ENCODE measurements at regions not wholly inside any gene's neighbourhood (a gene's known extent, or its start where the extent isn't known, plus 50 kb on each side); places are given as distances from the start of the nearest gene placed in this dataset.
"Not testable (repeated sequence)": the region's sequence is repeated elsewhere in the genome, so short reads cannot be mapped to it uniquely, and the experiment has no call there.

DNA sequence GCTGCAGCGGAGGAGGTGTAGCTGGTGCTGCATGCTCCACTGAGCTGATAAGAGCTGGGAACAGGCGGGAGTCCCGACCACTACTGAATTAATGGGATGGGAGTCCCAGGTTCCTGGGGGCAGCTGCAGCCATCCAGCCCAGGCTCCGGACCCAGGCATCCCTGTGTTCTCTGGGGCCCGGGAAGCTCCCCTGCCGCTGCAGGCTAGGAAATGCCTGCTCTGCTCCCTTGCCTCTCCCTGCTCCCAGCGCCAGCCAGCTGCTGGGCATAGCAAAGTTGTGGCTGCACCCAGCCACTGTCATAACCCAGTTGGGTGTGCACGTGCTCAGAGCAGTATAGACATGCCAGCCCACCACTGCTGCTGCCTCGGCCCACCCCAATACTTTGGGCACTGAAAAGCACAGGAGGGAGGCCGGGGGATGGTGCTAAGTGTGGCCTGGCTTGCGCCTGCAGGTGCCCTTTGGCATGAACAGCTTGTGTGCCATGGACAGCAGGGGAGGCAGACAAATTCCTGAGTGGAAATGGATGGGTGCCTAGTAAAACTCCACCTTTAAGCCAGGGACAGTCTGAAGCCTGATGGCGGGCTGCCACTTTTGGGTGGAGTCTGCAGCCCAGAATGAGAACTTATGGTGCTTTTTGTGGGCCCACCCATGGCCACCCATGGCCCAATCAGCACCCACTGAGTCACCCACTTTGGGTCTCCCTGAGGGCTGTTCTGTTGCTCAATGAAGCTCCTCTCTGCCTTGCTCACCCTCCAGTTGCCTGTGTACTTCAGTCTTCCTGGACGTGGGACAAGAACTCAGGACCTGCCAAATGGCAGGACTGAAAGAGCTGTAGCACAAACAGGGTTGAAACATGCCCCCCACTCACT is 219.3 kb upstream of the TMEFF2 start:
- Mint-ChIP-seq H3K27me3 (no peaks in the 10 kb centered on the region), H3K36me3 (no peaks in the 10 kb centered on the region), H3K4me3 (no peak overlapping the region), H3K4me1 (no peaks in the 10 kb centered on the region), H3K9me3 (no peaks in the 10 kb centered on the region), H3K27ac (no peak overlapping the region)
- DNase-seq = no peak
- H3K9me3 ChIP-seq = no peaks in the 10 kb centered on the region
- H3K27ac ChIP-seq (ENCODE audit: low read length) = no peak overlapping the region
- 83% methylated on average over 12 of the region's 13 CpGs for WGBS (ENCODE audit: insufficient coverage)
- ChIA-PET POLR2A (no interaction called here), CTCF (no interaction called here)
- H3K4me3 ChIP-seq (ENCODE audit: control insufficient read depth in 1 of 2, extremely low read depth in 1 of 2, low read length in 1 of 2) = no peak overlapping the region
- no peak for ATAC-seq (replicated peaks in 1 of 4)
- H3K4me1 ChIP-seq (ENCODE audit: control insufficient read depth in 1 of 2, extremely low read depth in 1 of 2, insufficient read depth in 2 of 2, low read length in 2 of 2) = no peaks in the 10 kb centered on the region
- H3K27me3 ChIP-seq (replicated peaks in 1 of 2; ENCODE audit: control insufficient read depth in 2 of 2, extremely low read depth in 1 of 2, insufficient read depth in 2 of 2, low read length in 1 of 2) = no peaks in the 10 kb centered on the region
- no peaks in the 10 kb centered on the region for H3K36me3 ChIP-seq (ENCODE audit: control insufficient read depth in 2 of 2, extremely low read depth in 1 of 2, insufficient read depth in 1 of 2, low read length in 1 of 2)

DNA sequence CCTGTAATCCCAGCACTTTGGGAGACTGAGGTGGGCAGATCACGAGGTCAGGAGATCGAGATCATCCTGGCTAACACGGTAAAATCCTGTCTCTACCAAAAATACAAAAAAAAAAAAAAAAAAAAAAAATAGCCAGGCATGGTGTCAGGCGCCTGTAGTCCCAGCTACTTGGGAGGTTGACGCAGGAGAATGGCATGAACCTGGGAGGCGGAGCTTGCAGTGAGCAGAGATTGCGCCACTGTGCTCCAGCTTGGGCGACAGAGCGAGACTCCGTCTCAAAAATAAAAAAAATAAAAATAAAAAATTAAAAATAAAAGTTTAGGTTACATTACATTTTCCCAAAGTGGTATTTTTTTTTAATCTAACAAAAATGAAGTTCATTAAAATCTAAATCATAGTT is 218.1 kb upstream of the TMEFF2 start:
- H3K4me1 Mint-ChIP-seq; H3K4me3 Mint-ChIP-seq; H3K27me3 Mint-ChIP-seq; ATAC-seq (replicated peaks in 1 of 4); CTCF ChIA-PET; H3K4me1 ChIP-seq (ENCODE audit: control insufficient read depth in 1 of 2, extremely low read depth in 1 of 2, insufficient read depth in 2 of 2, low read length in 2 of 2); H3K27ac ChIP-seq (ENCODE audit: low read length); H3K9me3 ChIP-seq; H3K4me3 ChIP-seq (ENCODE audit: control insufficient read depth in 1 of 2, extremely low read depth in 1 of 2, low read length in 1 of 2); H3K27ac Mint-ChIP-seq; DNase-seq; H3K9me3 Mint-ChIP-seq; H3K27me3 ChIP-seq (replicated peaks in 1 of 2; ENCODE audit: control insufficient read depth in 2 of 2, extremely low read depth in 1 of 2, insufficient read depth in 2 of 2, low read length in 1 of 2); H3K36me3 ChIP-seq (ENCODE audit: control insufficient read depth in 2 of 2, extremely low read depth in 1 of 2, insufficient read depth in 1 of 2, low read length in 1 of 2); POLR2A ChIA-PET; H3K36me3 Mint-ChIP-seq: not testable (repeated sequence)
- no CpG with 5 or more reads among the region's 10 CpGs for WGBS (ENCODE audit: insufficient coverage)

DNA sequence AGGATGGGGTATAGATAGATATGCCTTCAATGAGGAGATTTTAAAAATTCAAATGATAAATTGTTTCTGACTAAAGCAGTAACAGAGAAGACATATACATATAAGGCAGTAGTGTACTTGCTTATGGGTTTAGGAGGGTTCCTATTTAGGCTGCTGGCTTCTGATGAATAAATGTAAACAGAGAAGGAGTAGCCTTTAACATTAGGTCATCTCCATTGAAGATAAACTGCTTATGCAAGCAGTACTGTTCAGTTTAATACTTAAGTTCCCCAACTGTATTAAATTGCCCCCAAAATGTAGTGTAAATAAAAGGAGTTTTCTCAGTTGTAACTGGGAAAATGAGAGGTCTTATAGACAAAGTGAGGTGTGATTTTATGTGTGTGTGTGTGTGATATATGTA is 217.7 kb upstream of the TMEFF2 start:
- no peaks in the 10 kb centered on the region for H3K9me3 Mint-ChIP-seq
- Histone ChIP-seq H3K27ac (ENCODE audit: low read length) (no peak overlapping the region), H3K27me3 (replicated peaks in 1 of 2; ENCODE audit: control insufficient read depth in 2 of 2, extremely low read depth in 1 of 2, insufficient read depth in 2 of 2, low read length in 1 of 2) (no peaks in the 10 kb centered on the region), H3K36me3 (ENCODE audit: control insufficient read depth in 2 of 2, extremely low read depth in 1 of 2, insufficient read depth in 1 of 2, low read length in 1 of 2) (no peaks in the 10 kb centered on the region), H3K4me1 (ENCODE audit: control insufficient read depth in 1 of 2, extremely low read depth in 1 of 2, insufficient read depth in 2 of 2, low read length in 2 of 2) (no peaks in the 10 kb centered on the region), H3K4me3 (ENCODE audit: control insufficient read depth in 1 of 2, extremely low read depth in 1 of 2, low read length in 1 of 2) (no peak overlapping the region), H3K9me3 (no peaks in the 10 kb centered on the region)
- H3K27ac Mint-ChIP-seq = no peak overlapping the region
- H3K4me1 Mint-ChIP-seq = no peaks in the 10 kb centered on the region
- H3K27me3 Mint-ChIP-seq = no peaks in the 10 kb centered on the region
- ATAC-seq (replicated peaks in 1 of 4) (no peak), DNase-seq (no peak)
- H3K4me3 Mint-ChIP-seq = no peak overlapping the region
- POLR2A ChIA-PET = no interaction called here
- H3K36me3 Mint-ChIP-seq = no peaks in the 10 kb centered on the region
- CTCF ChIA-PET = no interaction called here

DNA sequence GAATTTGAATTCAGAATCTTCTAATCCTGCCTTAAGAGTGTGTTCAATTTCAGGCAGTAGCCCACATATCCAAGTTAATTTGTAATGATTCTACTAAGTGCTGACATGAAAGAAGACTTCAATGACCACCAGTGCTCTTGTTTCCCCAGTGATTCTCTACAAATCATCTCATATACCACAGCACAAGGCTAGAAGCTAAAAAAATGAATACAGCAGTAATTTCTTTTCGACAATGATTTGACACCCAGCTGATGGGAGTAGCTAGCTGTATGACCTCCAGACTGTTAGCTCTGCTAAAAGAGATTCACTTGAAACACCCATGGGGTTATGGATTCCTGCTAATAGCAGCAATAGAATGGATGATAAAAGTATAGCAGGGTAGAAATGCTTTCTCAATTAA is 217.0 kb upstream of the TMEFF2 start:
- DNase-seq (no peak), ATAC-seq (replicated peaks in 1 of 4) (no peak)
- ChIA-PET CTCF (no interaction called here), POLR2A (no interaction called here)
- no peaks in the 10 kb centered on the region for H3K36me3 Mint-ChIP-seq
- WGBS (ENCODE audit: insufficient coverage) = no CpG with 5 or more reads among the region's 1 CpG
- Histone ChIP-seq H3K9me3 (no peaks in the 10 kb centered on the region), H3K4me3 (ENCODE audit: control insufficient read depth in 1 of 2, extremely low read depth in 1 of 2, low read length in 1 of 2) (no peak overlapping the region), H3K4me1 (ENCODE audit: control insufficient read depth in 1 of 2, extremely low read depth in 1 of 2, insufficient read depth in 2 of 2, low read length in 2 of 2) (no peaks in the 10 kb centered on the region), H3K27ac (ENCODE audit: low read length) (no peak overlapping the region), H3K36me3 (ENCODE audit: control insufficient read depth in 2 of 2, extremely low read depth in 1 of 2, insufficient read depth in 1 of 2, low read length in 1 of 2) (no peaks in the 10 kb centered on the region), H3K27me3 (replicated peaks in 1 of 2; ENCODE audit: control insufficient read depth in 2 of 2, extremely low read depth in 1 of 2, insufficient read depth in 2 of 2, low read length in 1 of 2) (no peaks in the 10 kb centered on the region)
- no peaks in the 10 kb centered on the region for H3K27me3 Mint-ChIP-seq
- H3K27ac Mint-ChIP-seq = no peak overlapping the region
- no peaks in the 10 kb centered on the region for H3K4me1 Mint-ChIP-seq
- H3K9me3 Mint-ChIP-seq = no peaks in the 10 kb centered on the region
- no peak overlapping the region for H3K4me3 Mint-ChIP-seq

DNA sequence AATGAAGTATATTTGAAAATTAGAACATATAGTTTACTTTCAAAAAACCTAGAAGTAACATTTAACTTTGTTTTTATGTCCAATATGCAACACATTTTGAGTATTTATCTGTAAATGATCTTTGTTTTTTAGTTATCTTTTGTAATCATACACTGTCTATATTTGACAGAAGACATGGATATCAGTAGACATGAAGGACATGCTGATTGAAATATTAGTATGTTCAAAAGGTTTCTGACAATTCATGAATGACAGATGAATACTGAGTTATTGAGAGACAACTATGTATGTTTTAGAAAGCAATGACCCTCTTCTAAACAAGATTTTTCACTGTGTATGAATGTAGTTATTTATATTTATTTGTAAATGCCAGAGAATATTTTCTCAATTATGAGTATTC is 215.6 kb upstream of the TMEFF2 start:
- Histone ChIP-seq H3K27ac (ENCODE audit: low read length) (no peak overlapping the region), H3K9me3 (no peaks in the 10 kb centered on the region), H3K4me1 (ENCODE audit: control insufficient read depth in 1 of 2, extremely low read depth in 1 of 2, insufficient read depth in 2 of 2, low read length in 2 of 2) (no peaks in the 10 kb centered on the region), H3K27me3 (replicated peaks in 1 of 2; ENCODE audit: control insufficient read depth in 2 of 2, extremely low read depth in 1 of 2, insufficient read depth in 2 of 2, low read length in 1 of 2) (no peaks in the 10 kb centered on the region), H3K36me3 (ENCODE audit: control insufficient read depth in 2 of 2, extremely low read depth in 1 of 2, insufficient read depth in 1 of 2, low read length in 1 of 2) (no peaks in the 10 kb centered on the region), H3K4me3 (ENCODE audit: control insufficient read depth in 1 of 2, extremely low read depth in 1 of 2, low read length in 1 of 2) (no peak overlapping the region)
- H3K36me3 Mint-ChIP-seq = no peaks in the 10 kb centered on the region
- H3K4me1 Mint-ChIP-seq = no peaks in the 10 kb centered on the region
- no peak overlapping the region for H3K27ac Mint-ChIP-seq
- ChIA-PET CTCF (no interaction called here), POLR2A (no interaction called here)
- DNase-seq (no peak), ATAC-seq (replicated peaks in 1 of 4) (no peak)
- H3K4me3 Mint-ChIP-seq = no peak overlapping the region
- no peaks in the 10 kb centered on the region for H3K9me3 Mint-ChIP-seq
- H3K27me3 Mint-ChIP-seq = no peaks in the 10 kb centered on the region

DNA sequence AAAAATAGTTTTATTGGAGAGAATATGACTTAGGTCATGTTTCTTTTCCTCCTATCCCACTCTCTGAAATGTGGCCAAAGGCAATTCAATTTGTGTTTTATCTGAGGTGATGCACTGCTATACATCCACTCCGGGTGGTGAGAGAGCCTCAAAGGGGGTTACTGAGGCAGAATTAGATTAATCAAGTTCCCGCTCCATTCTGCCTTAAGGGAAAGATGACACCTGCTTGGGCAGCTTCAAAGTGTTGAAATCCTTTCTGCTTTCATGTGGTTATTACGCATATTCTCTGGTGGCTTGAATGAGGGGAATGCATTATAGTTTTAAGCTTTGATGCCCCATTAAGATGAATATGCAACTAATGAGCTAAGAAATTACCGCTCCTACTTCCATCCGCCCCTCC is 213.0 kb upstream of the TMEFF2 start:
- WGBS (ENCODE audit: insufficient coverage) = 83% methylated on average over 2 of the region's 5 CpGs
- H3K4me1 ChIP-seq (ENCODE audit: control insufficient read depth in 1 of 2, extremely low read depth in 1 of 2, insufficient read depth in 2 of 2, low read length in 2 of 2) = no peaks in the 10 kb centered on the region
- Mint-ChIP-seq H3K27ac (no peak overlapping the region), H3K4me1 (no peaks in the 10 kb centered on the region), H3K36me3 (no peaks in the 10 kb centered on the region), H3K4me3 (no peak overlapping the region), H3K27me3 (no peaks in the 10 kb centered on the region), H3K9me3 (no peaks in the 10 kb centered on the region)
- no peaks in the 10 kb centered on the region for H3K36me3 ChIP-seq (ENCODE audit: control insufficient read depth in 2 of 2, extremely low read depth in 1 of 2, insufficient read depth in 1 of 2, low read length in 1 of 2)
- no peak overlapping the region for H3K4me3 ChIP-seq (ENCODE audit: control insufficient read depth in 1 of 2, extremely low read depth in 1 of 2, low read length in 1 of 2)
- DNase-seq = no peak
- no peaks in the 10 kb centered on the region for H3K27me3 ChIP-seq (replicated peaks in 1 of 2; ENCODE audit: control insufficient read depth in 2 of 2, extremely low read depth in 1 of 2, insufficient read depth in 2 of 2, low read length in 1 of 2)
- H3K9me3 ChIP-seq = no peaks in the 10 kb centered on the region
- no peak overlapping the region for H3K27ac ChIP-seq (ENCODE audit: low read length)
- ATAC-seq (replicated peaks in 1 of 4) = no peak
- POLR2A ChIA-PET = no interaction called here
- CTCF ChIA-PET = no interaction called here

DNA sequence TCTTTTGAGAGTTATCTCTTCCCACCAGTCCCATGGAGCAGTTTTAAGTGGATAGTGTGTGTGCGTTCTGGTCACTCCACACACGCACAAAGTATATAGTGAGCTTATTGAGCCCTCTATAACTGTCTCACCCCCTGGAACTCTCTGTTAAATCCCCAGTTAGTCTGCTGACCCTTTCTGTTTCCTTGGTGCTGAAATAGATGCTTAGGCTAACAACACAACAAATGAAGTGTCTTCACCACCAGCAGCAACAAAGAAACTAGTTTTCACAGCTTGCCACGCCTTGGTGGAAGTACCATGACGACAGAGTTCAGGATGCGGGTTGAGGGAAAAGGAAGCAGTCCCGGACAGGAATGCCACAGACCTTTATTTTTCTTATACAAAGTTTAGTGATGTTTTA is 203.5 kb upstream of the TMEFF2 start:
- Mint-ChIP-seq H3K27me3 (no peaks in the 10 kb centered on the region), H3K4me3 (no peak overlapping the region), H3K36me3 (no peaks in the 10 kb centered on the region), H3K4me1 (no peaks in the 10 kb centered on the region), H3K27ac (no peak overlapping the region), H3K9me3 (peaks cover 0 to 3% (median 3%) of the 10 kb centered on the region in 3 donors)
- no peaks in the 10 kb centered on the region for H3K9me3 ChIP-seq
- ATAC-seq (replicated peaks in 1 of 4) (no peak), DNase-seq (no peak)
- ChIA-PET CTCF (no interaction called here), POLR2A (no interaction called here)
- H3K4me1 ChIP-seq (ENCODE audit: control insufficient read depth in 1 of 2, extremely low read depth in 1 of 2, insufficient read depth in 2 of 2, low read length in 2 of 2) = no peaks in the 10 kb centered on the region
- H3K27ac ChIP-seq (ENCODE audit: low read length) = no peak overlapping the region
- no peaks in the 10 kb centered on the region for H3K36me3 ChIP-seq (ENCODE audit: control insufficient read depth in 2 of 2, extremely low read depth in 1 of 2, insufficient read depth in 1 of 2, low read length in 1 of 2)
- H3K4me3 ChIP-seq (ENCODE audit: control insufficient read depth in 1 of 2, extremely low read depth in 1 of 2, low read length in 1 of 2) = no peak overlapping the region
- no CpG with 5 or more reads among the region's 6 CpGs for WGBS (ENCODE audit: insufficient coverage)
- no peaks in the 10 kb centered on the region for H3K27me3 ChIP-seq (replicated peaks in 1 of 2; ENCODE audit: control insufficient read depth in 2 of 2, extremely low read depth in 1 of 2, insufficient read depth in 2 of 2, low read length in 1 of 2)

All from T-cell (primary cell).